ENCODE measurements at regions not wholly inside any gene's neighbourhood (a gene's known extent, or its start where the extent isn't known, plus 50 kb on each side); places are given as distances from the start of the nearest gene placed in this dataset.

DNA sequence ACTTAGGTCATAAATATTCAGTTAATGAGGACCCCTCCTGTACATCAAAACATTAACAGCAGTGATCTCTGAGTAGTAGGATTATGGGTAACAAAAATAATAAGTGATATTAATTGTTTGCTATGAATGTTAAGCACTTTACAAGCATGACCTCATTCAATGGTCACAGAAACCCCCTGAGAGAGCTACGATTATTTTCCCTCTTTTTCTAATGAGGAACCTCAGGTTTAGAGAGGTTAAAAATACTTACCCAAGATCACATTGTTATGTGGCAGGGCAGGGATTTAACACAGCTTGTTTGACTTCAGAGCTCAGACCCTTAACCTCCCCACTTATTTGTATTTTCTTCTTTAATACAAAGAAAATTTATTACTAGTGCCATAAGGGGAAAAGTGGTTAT lies 228.2 kb downstream of the TBL1XR1 start:
- intact Hi-C loops (cut with DNase I) = no loop called here
- TF ChIP-seq, protein P1, sequence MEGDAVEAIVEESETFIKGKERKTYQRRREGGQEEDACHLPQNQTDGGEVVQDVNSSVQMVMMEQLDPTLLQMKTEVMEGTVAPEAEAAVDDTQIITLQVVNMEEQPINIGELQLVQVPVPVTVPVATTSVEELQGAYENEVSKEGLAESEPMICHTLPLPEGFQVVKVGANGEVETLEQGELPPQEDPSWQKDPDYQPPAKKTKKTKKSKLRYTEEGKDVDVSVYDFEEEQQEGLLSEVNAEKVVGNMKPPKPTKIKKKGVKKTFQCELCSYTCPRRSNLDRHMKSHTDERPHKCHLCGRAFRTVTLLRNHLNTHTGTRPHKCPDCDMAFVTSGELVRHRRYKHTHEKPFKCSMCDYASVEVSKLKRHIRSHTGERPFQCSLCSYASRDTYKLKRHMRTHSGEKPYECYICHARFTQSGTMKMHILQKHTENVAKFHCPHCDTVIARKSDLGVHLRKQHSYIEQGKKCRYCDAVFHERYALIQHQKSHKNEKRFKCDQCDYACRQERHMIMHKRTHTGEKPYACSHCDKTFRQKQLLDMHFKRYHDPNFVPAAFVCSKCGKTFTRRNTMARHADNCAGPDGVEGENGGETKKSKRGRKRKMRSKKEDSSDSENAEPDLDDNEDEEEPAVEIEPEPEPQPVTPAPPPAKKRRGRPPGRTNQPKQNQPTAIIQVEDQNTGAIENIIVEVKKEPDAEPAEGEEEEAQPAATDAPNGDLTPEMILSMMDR (IDR thresholded peaks at IDR 0.05) = no peak
- H3K27ac ChIP-seq = no peak overlapping the region
- H3K4me3 ChIP-seq = no peak overlapping the region
- DNase-seq (ENCODE audit: low spot score in 2 of 2) = no peak
- no peaks in the 10 kb centered on the region for H3K4me1 ChIP-seq
- H3K9me3 ChIP-seq = no peaks in the 10 kb centered on the region
- no peaks in the 10 kb centered on the region for H3K36me3 ChIP-seq
- H3K27me3 ChIP-seq = no peaks in the 10 kb centered on the region

DNA sequence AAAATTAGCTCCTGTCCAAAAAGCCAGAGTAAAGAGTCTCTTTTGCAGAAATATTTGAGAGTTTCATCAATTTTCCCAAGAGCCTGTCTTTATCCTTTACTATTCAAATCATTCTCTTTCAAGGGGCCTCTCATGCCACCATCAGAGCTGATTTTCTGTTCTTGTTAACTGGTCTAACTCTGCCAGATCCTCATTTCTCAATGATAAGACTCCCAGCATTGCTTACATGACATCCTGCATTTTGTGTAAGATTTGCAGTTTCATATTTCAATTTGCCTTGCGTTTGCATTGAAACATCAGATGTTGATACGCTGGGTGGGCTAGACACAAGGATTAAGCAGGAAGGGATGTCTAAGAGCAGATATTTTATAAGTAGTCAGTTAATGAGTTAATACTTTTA lies 228.7 kb downstream of the TBL1XR1 start:
- Histone ChIP-seq H3K36me3 (no peaks in the 10 kb centered on the region), H3K27ac (no peak overlapping the region), H3K9me3 (no peaks in the 10 kb centered on the region), H3K4me3 (no peak overlapping the region), H3K4me1 (no peaks in the 10 kb centered on the region), H3K27me3 (no peaks in the 10 kb centered on the region)
- TF ChIP-seq, protein P1 (IDR thresholded peaks at IDR 0.05) = no peak
- DNase-seq (ENCODE audit: low spot score in 2 of 2) = no peak
- intact Hi-C loops (cut with DNase I) = no loop called here

DNA sequence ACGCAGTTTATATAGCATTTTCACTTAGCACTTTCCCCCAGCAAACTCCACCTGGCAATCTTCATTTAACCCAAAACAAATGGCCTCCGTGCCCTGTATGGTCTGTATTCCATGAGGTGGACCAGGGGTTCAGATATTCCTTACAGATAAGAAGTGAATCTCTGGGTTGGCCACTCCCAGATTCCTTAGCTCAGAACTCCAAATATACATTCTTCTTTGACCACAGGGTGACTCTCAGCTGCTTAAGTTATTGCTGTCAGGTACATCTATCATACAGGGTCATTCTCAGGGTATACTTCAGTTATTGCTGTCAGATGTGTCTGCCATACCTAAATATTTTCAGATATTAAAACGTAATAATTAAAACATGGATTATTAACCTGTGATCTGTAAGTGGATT lies 229.8 kb downstream of the TBL1XR1 start:
- H3K4me1 ChIP-seq = no peaks in the 10 kb centered on the region
- H3K36me3 ChIP-seq = no peaks in the 10 kb centered on the region
- no peak for DNase-seq (ENCODE audit: low spot score in 2 of 2)
- intact Hi-C loops (cut with DNase I) = no loop called here
- H3K27me3 ChIP-seq = no peaks in the 10 kb centered on the region
- H3K27ac ChIP-seq = no peak overlapping the region
- no peak overlapping the region for H3K4me3 ChIP-seq
- no peaks in the 10 kb centered on the region for H3K9me3 ChIP-seq
- TF ChIP-seq, protein P1 (IDR thresholded peaks at IDR 0.05) = no peak

DNA sequence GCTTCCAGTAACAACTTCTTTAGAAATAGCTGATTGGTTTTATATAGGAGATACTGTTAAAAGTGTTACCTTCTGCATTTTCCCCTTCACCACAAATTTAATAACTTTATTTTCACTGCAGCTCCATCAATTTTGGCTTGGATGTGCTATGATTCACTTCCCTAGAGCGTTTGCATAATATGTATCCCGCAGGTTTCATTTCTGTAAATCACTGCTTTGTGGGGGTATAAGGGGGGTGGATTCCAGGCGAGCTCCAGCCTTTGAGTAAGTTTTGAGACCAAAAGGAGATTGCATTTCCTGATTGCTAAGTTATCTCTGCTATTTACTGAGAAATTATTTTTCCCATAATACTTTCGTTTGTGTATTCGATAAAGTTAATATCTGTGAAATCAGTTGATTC lies 232.6 kb downstream of the TBL1XR1 start:
- no peak overlapping the region for H3K4me3 ChIP-seq
- H3K27ac ChIP-seq = no peak overlapping the region
- no peaks in the 10 kb centered on the region for H3K4me1 ChIP-seq
- H3K27me3 ChIP-seq = no peaks in the 10 kb centered on the region
- DNase-seq (ENCODE audit: low spot score in 2 of 2) = no peak
- H3K36me3 ChIP-seq = no peaks in the 10 kb centered on the region
- intact Hi-C loops (cut with DNase I) = no loop called here
- H3K9me3 ChIP-seq = no peaks in the 10 kb centered on the region
- TF ChIP-seq, protein P1 (IDR thresholded peaks at IDR 0.05) = no peak

DNA sequence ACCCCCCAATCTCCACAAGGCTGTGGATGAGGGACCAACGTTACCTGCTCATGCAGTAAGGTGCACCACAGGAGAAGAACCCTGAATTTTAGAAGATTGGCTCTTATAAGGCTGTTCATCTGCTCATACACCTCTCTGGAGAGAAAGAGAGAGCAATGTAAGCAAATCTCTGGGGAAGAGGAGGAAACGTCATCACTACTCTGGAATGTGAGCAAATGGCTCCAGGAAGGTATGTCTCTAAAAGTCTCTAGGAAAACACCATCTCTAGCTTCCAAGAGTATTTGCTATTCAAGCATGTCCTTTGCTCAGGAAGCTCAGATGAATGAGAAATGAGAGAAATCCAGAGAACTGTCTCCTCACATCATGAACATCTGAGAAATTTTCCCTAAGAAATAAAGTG lies 235.4 kb downstream of the TBL1XR1 start:
- no peaks in the 10 kb centered on the region for H3K9me3 ChIP-seq
- H3K27me3 ChIP-seq = no peaks in the 10 kb centered on the region
- TF ChIP-seq, protein P1 (IDR thresholded peaks at IDR 0.05) = no peak
- intact Hi-C loops (cut with DNase I) = no loop called here
- no peak for DNase-seq (ENCODE audit: low spot score in 2 of 2)
- no peak overlapping the region for H3K4me3 ChIP-seq
- H3K36me3 ChIP-seq = no peaks in the 10 kb centered on the region
- no peaks in the 10 kb centered on the region for H3K4me1 ChIP-seq
- no peak overlapping the region for H3K27ac ChIP-seq

DNA sequence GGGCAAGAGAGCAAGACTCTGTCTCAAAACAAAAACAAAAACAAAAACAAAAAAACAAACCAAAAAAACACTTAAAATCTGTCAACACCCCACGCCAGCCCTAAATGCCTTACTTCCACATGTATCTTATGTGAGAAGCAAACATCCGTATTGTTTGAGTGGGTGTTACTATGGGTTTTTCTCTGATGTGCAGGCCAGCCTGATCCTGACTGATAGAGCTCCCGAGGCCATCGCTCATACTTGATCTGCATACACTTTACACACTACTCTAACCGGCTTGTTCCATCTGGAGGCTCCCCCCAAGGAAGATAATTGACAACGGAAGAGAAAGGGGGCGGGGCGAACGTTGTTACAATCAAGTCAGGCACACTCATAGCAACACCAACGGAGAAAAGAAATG lies 237.4 kb downstream of the TBL1XR1 start:
- Histone ChIP-seq H3K36me3 (no peaks in the 10 kb centered on the region), H3K27ac (no peak overlapping the region), H3K9me3 (no peaks in the 10 kb centered on the region), H3K4me3 (no peak overlapping the region), H3K4me1 (no peaks in the 10 kb centered on the region), H3K27me3 (no peaks in the 10 kb centered on the region)
- intact Hi-C loops (cut with DNase I) = loop anchor here (10.0 kb wide), 1 partner anchor 1425 kb away; no protein-coding TSS in a partner anchor
- TF ChIP-seq, protein P1 (IDR thresholded peaks at IDR 0.05) = no peak
- no peak for DNase-seq (ENCODE audit: low spot score in 2 of 2)
